BE2C (cell line): ENCODE measurements at regions not wholly inside any gene's neighbourhood (a gene's known extent, or its start where the extent isn't known, plus 50 kb on each side); places are given as distances from the start of the nearest gene placed in this dataset.

Experiments used
- DNase-seq: peaks from one replicate; pipeline ENCODE4 v3.0.0-alpha.2; 2020
- H3K27me3 ChIP-seq: fragments of 250-450 bp; sonication (Bioruptor Pico); 2 replicates; pipeline ENCODE4 v1.5.1; 2020; ENCODE audit warnings: mild to moderate bottlenecking
- H3K36me3 ChIP-seq: fragments of 250-450 bp; sonication (Bioruptor Pico); 2 replicates; pipeline ENCODE4 v1.5.1; 2020; ENCODE audit warnings: mild to moderate bottlenecking
- H3K4me1 ChIP-seq: fragments of 250-450 bp; sonication (Bioruptor Pico); 2 replicates; pipeline ENCODE4 v1.5.1; 2020
- H3K4me3 ChIP-seq: 2 replicates; pipeline ENCODE4 v1.5.1; 2011; ENCODE audit warnings: low read depth, low read length
- H3K9me3 ChIP-seq: fragments of 250-450 bp; sonication (Bioruptor Pico); 2 replicates; pipeline ENCODE4 v1.5.1; 2020
- TF ChIP-seq, protein P1 (sequence below): IDR thresholded peaks from 2 replicates; pipeline ENCODE4 v1.5.1; 2012; ENCODE audit warnings: mild to moderate bottlenecking, low read depth, low read length

DNA sequence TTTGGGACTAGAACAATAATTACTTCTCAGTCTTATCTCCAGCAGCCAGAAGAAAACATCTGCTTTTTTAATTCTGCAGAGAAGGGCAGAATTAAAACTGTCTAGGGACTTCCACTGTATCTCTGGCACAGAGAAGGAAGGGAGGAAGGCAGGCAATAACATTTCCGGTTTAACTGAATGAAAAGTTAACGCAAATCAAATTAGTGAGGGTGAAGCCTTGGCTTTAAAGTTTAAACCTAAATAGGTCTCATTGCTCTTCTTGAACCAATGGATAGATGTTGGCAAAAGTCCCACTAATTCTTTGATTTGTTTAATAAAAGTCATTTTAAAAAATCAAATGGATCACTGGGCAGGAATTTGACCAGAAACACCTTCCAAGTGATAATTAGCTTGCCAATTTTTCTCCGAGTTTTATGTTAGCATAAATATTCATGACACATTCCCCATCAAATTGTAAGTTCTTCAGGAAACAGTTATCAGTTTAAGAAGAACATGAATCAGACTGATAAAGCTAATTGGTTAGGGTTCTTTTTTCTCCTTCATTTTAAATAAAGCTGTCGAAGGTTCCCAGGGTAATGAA lies 181.9 kb downstream of the SLC15A5 start:
- Histone ChIP-seq H3K9me3 (no peaks in the 10 kb centered on the region), H3K36me3 (no peaks in the 10 kb centered on the region), H3K27me3 (no peaks in the 10 kb centered on the region), H3K4me3 (no peak overlapping the region), H3K4me1 (no peaks in the 10 kb centered on the region)
- TF ChIP-seq, protein P1, sequence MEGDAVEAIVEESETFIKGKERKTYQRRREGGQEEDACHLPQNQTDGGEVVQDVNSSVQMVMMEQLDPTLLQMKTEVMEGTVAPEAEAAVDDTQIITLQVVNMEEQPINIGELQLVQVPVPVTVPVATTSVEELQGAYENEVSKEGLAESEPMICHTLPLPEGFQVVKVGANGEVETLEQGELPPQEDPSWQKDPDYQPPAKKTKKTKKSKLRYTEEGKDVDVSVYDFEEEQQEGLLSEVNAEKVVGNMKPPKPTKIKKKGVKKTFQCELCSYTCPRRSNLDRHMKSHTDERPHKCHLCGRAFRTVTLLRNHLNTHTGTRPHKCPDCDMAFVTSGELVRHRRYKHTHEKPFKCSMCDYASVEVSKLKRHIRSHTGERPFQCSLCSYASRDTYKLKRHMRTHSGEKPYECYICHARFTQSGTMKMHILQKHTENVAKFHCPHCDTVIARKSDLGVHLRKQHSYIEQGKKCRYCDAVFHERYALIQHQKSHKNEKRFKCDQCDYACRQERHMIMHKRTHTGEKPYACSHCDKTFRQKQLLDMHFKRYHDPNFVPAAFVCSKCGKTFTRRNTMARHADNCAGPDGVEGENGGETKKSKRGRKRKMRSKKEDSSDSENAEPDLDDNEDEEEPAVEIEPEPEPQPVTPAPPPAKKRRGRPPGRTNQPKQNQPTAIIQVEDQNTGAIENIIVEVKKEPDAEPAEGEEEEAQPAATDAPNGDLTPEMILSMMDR: no peak
- DNase-seq: no peak

- no peak for DNase-seq
- TF ChIP-seq, protein P1: no peak
- Histone ChIP-seq H3K27me3 (no peaks in the 10 kb centered on the region), H3K4me1 (no peaks in the 10 kb centered on the region), H3K4me3 (no peak overlapping the region), H3K9me3 (no peaks in the 10 kb centered on the region), H3K36me3 (no peaks in the 10 kb centered on the region)
These were observed 183.0 kb downstream of the SLC15A5 start for GRCh38 chr12:16094437-16094836.

DNA sequence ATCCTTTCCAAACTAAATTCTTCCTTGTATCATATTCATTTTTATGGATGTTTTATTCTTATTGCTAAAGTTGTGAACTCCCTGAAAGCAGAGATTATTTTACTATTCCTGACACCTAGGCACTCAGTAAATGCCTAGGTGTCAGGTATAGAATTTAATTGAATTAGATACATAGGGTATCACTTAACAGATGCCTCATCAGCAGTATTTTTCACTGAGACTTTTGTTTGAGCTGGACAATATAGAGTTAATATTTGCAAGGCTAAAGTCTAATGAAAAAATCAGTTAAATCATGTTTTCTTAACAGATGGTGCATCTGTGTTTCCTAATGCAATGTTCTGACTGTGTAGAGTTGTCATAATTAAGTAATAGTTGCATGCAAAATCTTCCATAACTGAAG lies 182.7 kb downstream of the DERA start:
- DNase-seq: no peak
- Histone ChIP-seq H3K4me1 (no peaks in the 10 kb centered on the region), H3K36me3 (no peaks in the 10 kb centered on the region), H3K27me3 (no peaks in the 10 kb centered on the region), H3K9me3 (no peaks in the 10 kb centered on the region), H3K4me3 (no peak overlapping the region)
- TF ChIP-seq, protein P1: no peak

- TF ChIP-seq, protein P1: no peak
These were observed 179.8 kb downstream of the DERA start for GRCh38 chr12:16090974-16091373.

GRCh38 chr12:16088421-16088820 lies 177.3 kb downstream of the DERA start:
- Histone ChIP-seq H3K4me3 (no peak overlapping the region), H3K36me3 (no peaks in the 10 kb centered on the region), H3K4me1 (no peaks in the 10 kb centered on the region), H3K9me3 (no peaks in the 10 kb centered on the region), H3K27me3 (no peaks in the 10 kb centered on the region)
- TF ChIP-seq, protein P1: no peak
- no peak for DNase-seq

More at GRCh38 chr12:16090974-16091373, 179.8 kb downstream of the DERA start:
- Histone ChIP-seq H3K4me3 (no peak overlapping the region), H3K9me3 (no peaks in the 10 kb centered on the region), H3K4me1 (no peaks in the 10 kb centered on the region), H3K27me3 (no peaks in the 10 kb centered on the region), H3K36me3 (no peaks in the 10 kb centered on the region)
- DNase-seq: no peak
